KMS-11 (cell line): ENCODE measurements at regions not wholly inside any gene's neighbourhood (a gene's known extent, or its start where the extent isn't known, plus 50 kb on each side); places are given as distances from the start of the nearest gene placed in this dataset.

ENCODE experiments used
- H2AFZ ChIP-seq: fragments of 200-600 bp; sonication (generic); 2 replicates; pipeline ENCODE4 v1.6.1; 2016; ENCODE audit warnings: antibody characterized with exemption, mixed run types, low read depth
- H3K27ac ChIP-seq: fragments of 200-600 bp; sonication (generic); 2 replicates; pipeline ENCODE4 v1.6.1; 2016; ENCODE audit warnings: mild to moderate bottlenecking, mixed run types
- H3K27me3 ChIP-seq: fragments of 200-600 bp; sonication (generic); 2 replicates; pipeline ENCODE4 v1.6.1; 2017; ENCODE audit warnings: mild to moderate bottlenecking, low read depth, mixed run types, moderate library complexity; ENCODE audit not compliant: insufficient read depth
- H3K36me3 ChIP-seq: fragments of 200-600 bp; sonication (generic); 2 replicates; pipeline ENCODE4 v1.6.1; 2017; ENCODE audit warnings: mild to moderate bottlenecking, mixed run types; ENCODE audit not compliant: insufficient read depth
- H3K4me1 ChIP-seq: fragments of 200-600 bp; sonication (generic); 2 replicates; pipeline ENCODE4 v1.6.1; 2016; ENCODE audit warnings: mild to moderate bottlenecking, low read depth, mixed run types; ENCODE audit not compliant: poor library complexity, severe bottlenecking
- H3K4me2 ChIP-seq: fragments of 200-600 bp; sonication (generic); 2 replicates; pipeline ENCODE4 v1.7.0; 2016; ENCODE audit warnings: mild to moderate bottlenecking, mixed run types
- H3K4me3 ChIP-seq: fragments of 200-600 bp; sonication (generic); IDR thresholded peaks from 2 replicates; pipeline ENCODE4 v1.6.1; 2017; ENCODE audit warnings: low read depth, low read length, mixed read lengths; ENCODE audit not compliant: insufficient read depth
- H3K79me2 ChIP-seq: fragments of 200-600 bp; sonication (generic); 2 replicates; pipeline ENCODE4 v1.6.1; 2016; ENCODE audit warnings: low read depth, mixed run types; ENCODE audit not compliant: insufficient read depth
- H3K9ac ChIP-seq: fragments of 200-600 bp; sonication (generic); 2 replicates; pipeline ENCODE4 v1.6.1; 2016; ENCODE audit warnings: mild to moderate bottlenecking, mixed run types
- H4K20me1 ChIP-seq: fragments of 200-600 bp; sonication (generic); 2 replicates; pipeline ENCODE4 v1.6.1; 2016; ENCODE audit warnings: mild to moderate bottlenecking, mixed run types; ENCODE audit not compliant: insufficient read depth
- CTCF ChIP-seq: fragments of 200-600 bp; sonication (generic); conservative IDR thresholded peaks from 2 replicates; pipeline ENCODE4 v1.6.1; 2017; ENCODE audit warnings: low read depth, mild to moderate bottlenecking, antibody characterized with exemption, low read length, moderate library complexity, mixed read lengths

- TF ChIP-seq CTCF: no peak
- Histone ChIP-seq H3K79me2 (no peaks in the 10 kb centered on the region), H4K20me1 (no peaks in the 10 kb centered on the region), H2AFZ (no peak overlapping the region), H3K4me1 (no peaks in the 10 kb centered on the region), H3K4me3 (no peak overlapping the region), H3K4me2 (no peak overlapping the region), H3K36me3 (no peaks in the 10 kb centered on the region), H3K27me3 (no peaks in the 10 kb centered on the region), H3K9ac (no peak overlapping the region), H3K27ac (no peak overlapping the region)
Measured at GRCh38 chr12:77238335-77238734, 173.0 kb upstream of the E2F7 start.

GRCh38 chr12:77237896-77238295, 172.5 kb upstream of the E2F7 start:
- Histone ChIP-seq H3K9ac (no peak overlapping the region), H4K20me1 (no peaks in the 10 kb centered on the region), H3K27ac (no peak overlapping the region), H3K4me3 (no peak overlapping the region), H3K27me3 (no peaks in the 10 kb centered on the region), H3K4me2 (no peak overlapping the region), H2AFZ (no peak overlapping the region), H3K36me3 (no peaks in the 10 kb centered on the region), H3K4me1 (no peaks in the 10 kb centered on the region), H3K79me2 (no peaks in the 10 kb centered on the region)
- TF ChIP-seq CTCF: no peak

- Histone ChIP-seq H3K27ac (no peak overlapping the region), H3K79me2 (no peaks in the 10 kb centered on the region), H3K4me2 (no peak overlapping the region), H3K9ac (no peak overlapping the region), H3K4me3 (no peak overlapping the region), H2AFZ (no peak overlapping the region), H3K27me3 (no peaks in the 10 kb centered on the region), H3K36me3 (no peaks in the 10 kb centered on the region), H3K4me1 (no peaks in the 10 kb centered on the region), H4K20me1 (no peaks in the 10 kb centered on the region)
- no peak for TF ChIP-seq CTCF
Measured at GRCh38 chr12:77236066-77236465, 170.7 kb upstream of the E2F7 start.

- no peaks in the 10 kb centered on the region for H3K36me3 ChIP-seq
- H3K27ac ChIP-seq: no peak overlapping the region
- H3K79me2 ChIP-seq: no peaks in the 10 kb centered on the region
- no peaks in the 10 kb centered on the region for H3K4me1 ChIP-seq
- no peak overlapping the region for H2AFZ ChIP-seq
- no peak overlapping the region for H3K4me2 ChIP-seq
- H3K4me3 ChIP-seq: no peak overlapping the region
- H4K20me1 ChIP-seq: no peaks in the 10 kb centered on the region
- H3K9ac ChIP-seq: no peak overlapping the region
- no peak for TF ChIP-seq CTCF
- H3K27me3 ChIP-seq: no peaks in the 10 kb centered on the region
Measured at GRCh38 chr12:77232045-77232444, 166.7 kb upstream of the E2F7 start.
